Osteocyte (in vitro differentiated cells): ENCODE measurements at regions not wholly inside any gene's neighbourhood (a gene's known extent, or its start where the extent isn't known, plus 50 kb on each side); places are given as distances from the start of the nearest gene placed in this dataset.

Experiments
- DNase-seq: peaks from one replicate; pipeline ENCODE4 v3.0.0; 2021; ENCODE audit warnings: mixed read lengths; ENCODE audit not compliant: unreplicated experiment; ENCODE audit errors: extremely low spot score
- H3K27ac Mint-ChIP-seq: one replicate; pipeline ENCODE4 v1.8.0; 2021; ENCODE audit warnings: mild to moderate bottlenecking, mixed read lengths; ENCODE audit not compliant: unreplicated experiment
- H3K27me3 Mint-ChIP-seq: one replicate; pipeline ENCODE4 v1.8.0; 2021; ENCODE audit warnings: mixed read lengths; ENCODE audit not compliant: unreplicated experiment
- H3K36me3 Mint-ChIP-seq: one replicate; pipeline ENCODE4 v1.8.0; 2021; ENCODE audit warnings: mixed read lengths; ENCODE audit not compliant: unreplicated experiment
- H3K4me1 Mint-ChIP-seq: one replicate; pipeline ENCODE4 v1.8.0; 2021; ENCODE audit warnings: mixed read lengths; ENCODE audit not compliant: unreplicated experiment
- H3K4me3 Mint-ChIP-seq: one replicate; pipeline ENCODE4 v1.8.0; 2021; ENCODE audit warnings: mild to moderate bottlenecking, moderate library complexity, mixed read lengths; ENCODE audit not compliant: unreplicated experiment
- H3K9me3 Mint-ChIP-seq: one replicate; pipeline ENCODE4 v1.8.0; 2021; ENCODE audit warnings: mixed read lengths; ENCODE audit not compliant: unreplicated experiment
- TF ChIP-seq, protein P1 (sequence below): fragments of 200-600 bp; sonication (generic); IDR thresholded peaks from 2 replicates; pipeline ENCODE4 v1.5.0; 2021; ENCODE audit warnings: antibody characterized with exemption, mild to moderate bottlenecking, moderate library complexity

DNA sequence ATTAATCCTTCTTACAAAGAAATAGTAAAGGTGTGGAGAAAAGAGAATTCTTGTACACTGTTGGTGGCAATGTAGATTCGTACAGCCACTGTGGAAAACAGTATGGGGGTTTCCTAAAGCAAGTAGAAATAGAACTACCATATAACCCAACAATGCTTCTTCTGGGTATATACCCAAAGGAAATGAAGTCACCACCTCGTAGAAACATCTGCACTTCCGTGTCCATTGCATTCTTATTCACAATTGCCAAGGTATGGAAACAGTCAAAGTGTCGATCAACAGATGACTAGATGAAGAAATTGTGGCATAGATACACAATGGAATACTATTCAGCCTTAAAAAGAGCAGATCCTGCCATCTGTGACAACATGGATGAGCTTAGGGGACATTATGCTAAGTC is 93.4 kb upstream of the TGIF1 start:
- peaks cover 3% of the 10 kb centered on the region for H3K4me1 Mint-ChIP-seq

DNA sequence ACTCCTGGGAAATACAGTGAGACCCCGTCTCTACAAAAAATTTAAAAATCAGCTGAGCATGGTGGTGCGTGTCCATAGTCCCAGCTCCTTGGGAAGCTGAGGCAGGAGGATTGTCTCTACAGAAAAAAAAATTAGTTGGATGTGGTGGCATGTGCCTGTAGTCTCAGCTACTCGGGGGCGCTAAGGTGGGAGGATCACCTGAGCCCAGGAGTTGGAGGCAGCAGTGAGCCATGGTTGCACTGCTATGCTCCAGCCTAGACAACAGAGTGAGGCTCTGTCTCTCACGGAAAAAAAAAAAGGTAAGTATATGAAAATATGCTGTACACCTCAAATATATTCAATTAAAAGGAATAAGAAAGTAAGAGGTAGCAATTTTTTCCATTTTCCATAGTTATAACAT is 92.5 kb upstream of the TGIF1 start:
- H3K4me3 Mint-ChIP-seq, result no peak overlapping the region
- no peak overlapping the region for H3K27ac Mint-ChIP-seq
- TF ChIP-seq, protein P1, sequence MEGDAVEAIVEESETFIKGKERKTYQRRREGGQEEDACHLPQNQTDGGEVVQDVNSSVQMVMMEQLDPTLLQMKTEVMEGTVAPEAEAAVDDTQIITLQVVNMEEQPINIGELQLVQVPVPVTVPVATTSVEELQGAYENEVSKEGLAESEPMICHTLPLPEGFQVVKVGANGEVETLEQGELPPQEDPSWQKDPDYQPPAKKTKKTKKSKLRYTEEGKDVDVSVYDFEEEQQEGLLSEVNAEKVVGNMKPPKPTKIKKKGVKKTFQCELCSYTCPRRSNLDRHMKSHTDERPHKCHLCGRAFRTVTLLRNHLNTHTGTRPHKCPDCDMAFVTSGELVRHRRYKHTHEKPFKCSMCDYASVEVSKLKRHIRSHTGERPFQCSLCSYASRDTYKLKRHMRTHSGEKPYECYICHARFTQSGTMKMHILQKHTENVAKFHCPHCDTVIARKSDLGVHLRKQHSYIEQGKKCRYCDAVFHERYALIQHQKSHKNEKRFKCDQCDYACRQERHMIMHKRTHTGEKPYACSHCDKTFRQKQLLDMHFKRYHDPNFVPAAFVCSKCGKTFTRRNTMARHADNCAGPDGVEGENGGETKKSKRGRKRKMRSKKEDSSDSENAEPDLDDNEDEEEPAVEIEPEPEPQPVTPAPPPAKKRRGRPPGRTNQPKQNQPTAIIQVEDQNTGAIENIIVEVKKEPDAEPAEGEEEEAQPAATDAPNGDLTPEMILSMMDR, result no peak
- H3K9me3 Mint-ChIP-seq, result no peaks in the 10 kb centered on the region
- peaks cover 3% of the 10 kb centered on the region for H3K4me1 Mint-ChIP-seq
- no peaks in the 10 kb centered on the region for H3K27me3 Mint-ChIP-seq
- H3K36me3 Mint-ChIP-seq, result no peaks in the 10 kb centered on the region
- DNase-seq, result peak; percentile 34

More for the DNA sequence above, 93.4 kb upstream of the TGIF1 start:
- TF ChIP-seq, protein P1, result no peak
- Mint-ChIP-seq H3K4me3 (no peak overlapping the region), H3K36me3 (no peaks in the 10 kb centered on the region), H3K27me3 (no peaks in the 10 kb centered on the region), H3K9me3 (no peaks in the 10 kb centered on the region), H3K27ac (no peak overlapping the region)
- no peak for DNase-seq

DNA sequence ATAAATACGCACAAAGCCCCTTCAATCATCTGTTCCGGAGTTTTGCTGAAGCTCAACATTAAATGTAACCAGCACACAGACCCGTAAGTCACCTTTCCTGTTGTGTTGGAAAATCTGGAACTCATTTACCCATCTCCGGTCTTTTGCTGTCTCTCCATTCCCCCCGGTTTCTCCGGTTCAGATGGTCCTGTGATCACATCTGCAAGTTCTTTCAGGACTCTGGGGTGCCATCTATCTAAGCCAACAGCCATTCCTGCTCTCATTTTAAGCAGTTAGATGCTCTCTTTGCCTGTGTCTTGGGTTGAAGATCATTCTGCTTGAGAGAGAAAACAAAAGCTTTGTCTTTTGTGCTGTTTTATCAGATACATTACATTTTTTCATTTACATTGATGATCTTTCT is 91.7 kb upstream of the TGIF1 start:
- Mint-ChIP-seq H3K27ac (no peak overlapping the region), H3K36me3 (no peaks in the 10 kb centered on the region), H3K4me1 (peaks cover 3% of the 10 kb centered on the region), H3K4me3 (no peak overlapping the region), H3K9me3 (no peaks in the 10 kb centered on the region), H3K27me3 (no peaks in the 10 kb centered on the region)
- TF ChIP-seq, protein P1, result no peak
- DNase-seq, result no peak

DNA sequence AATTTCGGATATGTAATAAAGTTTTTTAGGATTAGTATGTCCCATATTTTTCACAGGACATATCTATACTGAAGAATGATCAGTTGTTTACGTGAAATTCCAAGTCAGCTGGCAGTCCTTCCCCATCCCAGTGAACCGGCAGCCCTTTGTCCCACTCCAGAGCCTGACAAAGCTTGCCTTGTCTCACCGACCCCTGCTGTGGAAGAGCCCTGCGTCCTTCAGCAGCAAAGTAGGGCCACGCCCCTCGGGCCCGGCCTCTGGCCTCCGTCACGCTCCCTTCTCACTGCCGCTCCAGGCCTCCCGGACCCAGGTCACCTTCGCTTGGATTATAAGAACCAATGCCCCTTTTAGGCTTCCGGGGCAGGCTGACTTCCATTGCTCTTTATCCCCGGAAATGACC is 89.8 kb upstream of the TGIF1 start:
- Mint-ChIP-seq H3K4me3 (no peak overlapping the region), H3K27ac (no peak overlapping the region), H3K9me3 (no peaks in the 10 kb centered on the region), H3K4me1 (peaks cover 3% of the 10 kb centered on the region), H3K27me3 (no peaks in the 10 kb centered on the region), H3K36me3 (no peaks in the 10 kb centered on the region)
- TF ChIP-seq, protein P1, result no peak
- DNase-seq, result no peak

DNA sequence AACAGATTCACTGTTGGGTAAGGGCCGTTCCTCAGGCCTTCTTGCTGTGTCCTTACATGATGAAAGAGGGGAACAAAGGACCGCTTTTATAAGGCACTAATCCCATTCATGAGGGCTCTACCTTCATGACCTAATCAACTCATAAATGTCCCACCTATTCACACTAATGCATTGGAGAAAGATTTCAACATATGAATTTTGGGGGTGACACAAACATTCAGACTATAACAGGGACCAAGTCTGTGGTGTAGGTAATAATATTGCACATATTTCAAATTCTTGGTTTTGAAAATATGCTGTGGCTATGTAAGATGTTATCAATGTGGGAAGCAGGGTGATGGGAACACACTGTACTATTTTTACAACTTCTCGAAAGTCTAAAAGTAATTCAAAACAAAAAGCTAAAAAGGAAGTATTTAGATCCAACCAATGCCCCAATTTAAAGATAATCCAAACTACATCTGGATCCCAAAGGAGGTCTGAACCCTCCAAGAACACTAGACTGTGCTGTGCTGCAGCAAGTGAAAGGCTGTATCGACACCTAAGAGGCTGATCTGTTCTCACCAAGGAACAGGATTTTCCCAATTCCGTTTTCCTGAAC is 82.4 kb upstream of the TGIF1 start:
- DNase-seq, result no peak
- Mint-ChIP-seq H3K36me3 (peaks cover 4% of the 10 kb centered on the region), H3K4me1 (peaks cover 22% of the 10 kb centered on the region), H3K4me3 (no peak overlapping the region), H3K27ac (peak overlapping the region; percentile 74), H3K27me3 (no peaks in the 10 kb centered on the region), H3K9me3 (peaks cover 6% of the 10 kb centered on the region)
- TF ChIP-seq, protein P1, result peak; percentile 9
